Right atrium auricular region (tissue), 2 donors: ENCODE measurements at regions not wholly inside any gene's neighbourhood (a gene's known extent, or its start where the extent isn't known, plus 50 kb on each side); places are given as distances from the start of the nearest gene placed in this dataset.

ENCODE experiments used
- DNase-seq: peaks from one replicate; pipeline ENCODE4 v3.0.0-alpha.2; 2019; ENCODE audit warnings: low spot score
- H3K27ac ChIP-seq, 2 donors: fragments of 200-600 bp; sonication (generic); 1 replicate in 1 of 2; 2 replicates in 1 of 2; pipeline ENCODE4 v1.5.1; 2016 to 2019
- H3K27me3 ChIP-seq, 2 donors: fragments of 200-600 bp; sonication (generic); one replicate each; pipeline versions ENCODE4 v1.5.1 to v1.6.0; 2017 to 2019
- H3K36me3 ChIP-seq: fragments of 200-600 bp; sonication (generic); one replicate; pipeline ENCODE4 v1.5.1; 2016
- H3K4me1 ChIP-seq, 2 donors: fragments of 200-600 bp; sonication (generic); one replicate each; pipeline versions ENCODE4 v1.5.1 to v1.6.0; 2017 to 2019
- H3K4me3 ChIP-seq, 2 donors: fragments of 200-600 bp; sonication (generic); 1 replicate in 1 of 2; 2 replicates in 1 of 2; pipeline ENCODE4 v1.5.1; 2017 to 2019; ENCODE audit warnings: mild to moderate bottlenecking in 1 of 2, moderate library complexity in 1 of 2
- H3K9me3 ChIP-seq, 2 donors: fragments of 200-600 bp; sonication (generic); one replicate each; pipeline ENCODE4 v1.5.1; 2019
- TF ChIP-seq, protein P1 (sequence below), 2 donors: fragments of 200-600 bp; sonication (generic); IDR thresholded peaks; one replicate each; pipeline ENCODE4 v1.5.1; 2019; ENCODE audit warnings: antibody characterized with exemption in 2 of 2

DNA sequence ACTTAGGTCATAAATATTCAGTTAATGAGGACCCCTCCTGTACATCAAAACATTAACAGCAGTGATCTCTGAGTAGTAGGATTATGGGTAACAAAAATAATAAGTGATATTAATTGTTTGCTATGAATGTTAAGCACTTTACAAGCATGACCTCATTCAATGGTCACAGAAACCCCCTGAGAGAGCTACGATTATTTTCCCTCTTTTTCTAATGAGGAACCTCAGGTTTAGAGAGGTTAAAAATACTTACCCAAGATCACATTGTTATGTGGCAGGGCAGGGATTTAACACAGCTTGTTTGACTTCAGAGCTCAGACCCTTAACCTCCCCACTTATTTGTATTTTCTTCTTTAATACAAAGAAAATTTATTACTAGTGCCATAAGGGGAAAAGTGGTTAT, 228.2 kb downstream of the TBL1XR1 start:
- Histone ChIP-seq H3K4me3 (no peak overlapping the region), H3K4me1 (no peaks in the 10 kb centered on the region), H3K9me3 (no peaks in the 10 kb centered on the region), H3K27ac (no peak overlapping the region), H3K27me3 (no peaks in the 10 kb centered on the region), H3K36me3 (no peaks in the 10 kb centered on the region)
- TF ChIP-seq, protein P1, sequence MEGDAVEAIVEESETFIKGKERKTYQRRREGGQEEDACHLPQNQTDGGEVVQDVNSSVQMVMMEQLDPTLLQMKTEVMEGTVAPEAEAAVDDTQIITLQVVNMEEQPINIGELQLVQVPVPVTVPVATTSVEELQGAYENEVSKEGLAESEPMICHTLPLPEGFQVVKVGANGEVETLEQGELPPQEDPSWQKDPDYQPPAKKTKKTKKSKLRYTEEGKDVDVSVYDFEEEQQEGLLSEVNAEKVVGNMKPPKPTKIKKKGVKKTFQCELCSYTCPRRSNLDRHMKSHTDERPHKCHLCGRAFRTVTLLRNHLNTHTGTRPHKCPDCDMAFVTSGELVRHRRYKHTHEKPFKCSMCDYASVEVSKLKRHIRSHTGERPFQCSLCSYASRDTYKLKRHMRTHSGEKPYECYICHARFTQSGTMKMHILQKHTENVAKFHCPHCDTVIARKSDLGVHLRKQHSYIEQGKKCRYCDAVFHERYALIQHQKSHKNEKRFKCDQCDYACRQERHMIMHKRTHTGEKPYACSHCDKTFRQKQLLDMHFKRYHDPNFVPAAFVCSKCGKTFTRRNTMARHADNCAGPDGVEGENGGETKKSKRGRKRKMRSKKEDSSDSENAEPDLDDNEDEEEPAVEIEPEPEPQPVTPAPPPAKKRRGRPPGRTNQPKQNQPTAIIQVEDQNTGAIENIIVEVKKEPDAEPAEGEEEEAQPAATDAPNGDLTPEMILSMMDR (IDR thresholded peaks at IDR 0.05) = no peak
- no peak for DNase-seq

DNA sequence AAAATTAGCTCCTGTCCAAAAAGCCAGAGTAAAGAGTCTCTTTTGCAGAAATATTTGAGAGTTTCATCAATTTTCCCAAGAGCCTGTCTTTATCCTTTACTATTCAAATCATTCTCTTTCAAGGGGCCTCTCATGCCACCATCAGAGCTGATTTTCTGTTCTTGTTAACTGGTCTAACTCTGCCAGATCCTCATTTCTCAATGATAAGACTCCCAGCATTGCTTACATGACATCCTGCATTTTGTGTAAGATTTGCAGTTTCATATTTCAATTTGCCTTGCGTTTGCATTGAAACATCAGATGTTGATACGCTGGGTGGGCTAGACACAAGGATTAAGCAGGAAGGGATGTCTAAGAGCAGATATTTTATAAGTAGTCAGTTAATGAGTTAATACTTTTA, 228.7 kb downstream of the TBL1XR1 start:
- Histone ChIP-seq H3K4me1 (no peaks in the 10 kb centered on the region), H3K27me3 (no peaks in the 10 kb centered on the region), H3K9me3 (no peaks in the 10 kb centered on the region), H3K27ac (no peak overlapping the region), H3K4me3 (no peak overlapping the region), H3K36me3 (no peaks in the 10 kb centered on the region)
- DNase-seq = no peak
- TF ChIP-seq, protein P1 (IDR thresholded peaks at IDR 0.05) = no peak

DNA sequence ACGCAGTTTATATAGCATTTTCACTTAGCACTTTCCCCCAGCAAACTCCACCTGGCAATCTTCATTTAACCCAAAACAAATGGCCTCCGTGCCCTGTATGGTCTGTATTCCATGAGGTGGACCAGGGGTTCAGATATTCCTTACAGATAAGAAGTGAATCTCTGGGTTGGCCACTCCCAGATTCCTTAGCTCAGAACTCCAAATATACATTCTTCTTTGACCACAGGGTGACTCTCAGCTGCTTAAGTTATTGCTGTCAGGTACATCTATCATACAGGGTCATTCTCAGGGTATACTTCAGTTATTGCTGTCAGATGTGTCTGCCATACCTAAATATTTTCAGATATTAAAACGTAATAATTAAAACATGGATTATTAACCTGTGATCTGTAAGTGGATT, 229.8 kb downstream of the TBL1XR1 start:
- H3K27me3 ChIP-seq = no peaks in the 10 kb centered on the region
- no peaks in the 10 kb centered on the region for H3K4me1 ChIP-seq
- TF ChIP-seq, protein P1 (IDR thresholded peaks at IDR 0.05) = no peak
- no peaks in the 10 kb centered on the region for H3K36me3 ChIP-seq
- H3K9me3 ChIP-seq = no peaks in the 10 kb centered on the region
- H3K27ac ChIP-seq = no peak overlapping the region
- no peak for DNase-seq
- H3K4me3 ChIP-seq = no peak overlapping the region

DNA sequence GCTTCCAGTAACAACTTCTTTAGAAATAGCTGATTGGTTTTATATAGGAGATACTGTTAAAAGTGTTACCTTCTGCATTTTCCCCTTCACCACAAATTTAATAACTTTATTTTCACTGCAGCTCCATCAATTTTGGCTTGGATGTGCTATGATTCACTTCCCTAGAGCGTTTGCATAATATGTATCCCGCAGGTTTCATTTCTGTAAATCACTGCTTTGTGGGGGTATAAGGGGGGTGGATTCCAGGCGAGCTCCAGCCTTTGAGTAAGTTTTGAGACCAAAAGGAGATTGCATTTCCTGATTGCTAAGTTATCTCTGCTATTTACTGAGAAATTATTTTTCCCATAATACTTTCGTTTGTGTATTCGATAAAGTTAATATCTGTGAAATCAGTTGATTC, 232.6 kb downstream of the TBL1XR1 start:
- TF ChIP-seq, protein P1 (IDR thresholded peaks at IDR 0.05) = no peak
- H3K4me1 ChIP-seq = no peaks in the 10 kb centered on the region
- H3K9me3 ChIP-seq = no peaks in the 10 kb centered on the region
- no peak overlapping the region for H3K4me3 ChIP-seq
- no peaks in the 10 kb centered on the region for H3K36me3 ChIP-seq
- H3K27ac ChIP-seq = no peak overlapping the region
- no peaks in the 10 kb centered on the region for H3K27me3 ChIP-seq
- no peak for DNase-seq

DNA sequence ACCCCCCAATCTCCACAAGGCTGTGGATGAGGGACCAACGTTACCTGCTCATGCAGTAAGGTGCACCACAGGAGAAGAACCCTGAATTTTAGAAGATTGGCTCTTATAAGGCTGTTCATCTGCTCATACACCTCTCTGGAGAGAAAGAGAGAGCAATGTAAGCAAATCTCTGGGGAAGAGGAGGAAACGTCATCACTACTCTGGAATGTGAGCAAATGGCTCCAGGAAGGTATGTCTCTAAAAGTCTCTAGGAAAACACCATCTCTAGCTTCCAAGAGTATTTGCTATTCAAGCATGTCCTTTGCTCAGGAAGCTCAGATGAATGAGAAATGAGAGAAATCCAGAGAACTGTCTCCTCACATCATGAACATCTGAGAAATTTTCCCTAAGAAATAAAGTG, 235.4 kb downstream of the TBL1XR1 start:
- TF ChIP-seq, protein P1 (IDR thresholded peaks at IDR 0.05) = no peak
- no peaks in the 10 kb centered on the region for H3K27me3 ChIP-seq

DNA sequence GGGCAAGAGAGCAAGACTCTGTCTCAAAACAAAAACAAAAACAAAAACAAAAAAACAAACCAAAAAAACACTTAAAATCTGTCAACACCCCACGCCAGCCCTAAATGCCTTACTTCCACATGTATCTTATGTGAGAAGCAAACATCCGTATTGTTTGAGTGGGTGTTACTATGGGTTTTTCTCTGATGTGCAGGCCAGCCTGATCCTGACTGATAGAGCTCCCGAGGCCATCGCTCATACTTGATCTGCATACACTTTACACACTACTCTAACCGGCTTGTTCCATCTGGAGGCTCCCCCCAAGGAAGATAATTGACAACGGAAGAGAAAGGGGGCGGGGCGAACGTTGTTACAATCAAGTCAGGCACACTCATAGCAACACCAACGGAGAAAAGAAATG, 237.4 kb downstream of the TBL1XR1 start:
- TF ChIP-seq, protein P1 (IDR thresholded peaks at IDR 0.05) = no peak
- Histone ChIP-seq H3K27me3 (no peaks in the 10 kb centered on the region), H3K36me3 (no peaks in the 10 kb centered on the region), H3K27ac (no peak overlapping the region), H3K4me1 (no peaks in the 10 kb centered on the region), H3K9me3 (no peaks in the 10 kb centered on the region), H3K4me3 (no peak overlapping the region)
- no peak for DNase-seq

More for the DNA sequence above, 235.4 kb downstream of the TBL1XR1 start:
- no peaks in the 10 kb centered on the region for H3K9me3 ChIP-seq
- H3K4me3 ChIP-seq = no peak overlapping the region
- no peak overlapping the region for H3K27ac ChIP-seq
- no peaks in the 10 kb centered on the region for H3K4me1 ChIP-seq
- H3K36me3 ChIP-seq = no peaks in the 10 kb centered on the region
- no peak for DNase-seq
